GM12892 (cell line): ENCODE measurements at regions not wholly inside any gene's neighbourhood (a gene's known extent, or its start where the extent isn't known, plus 50 kb on each side); places are given as distances from the start of the nearest gene placed in this dataset.

ENCODE experiments used
- DNase-seq: peaks from one replicate; pipeline ENCODE4 v3.0.0; 2011; ENCODE audit not compliant: insufficient read length
- FAIRE-seq: peaks from 2 replicates; lab custom pipeline; 2011; peaks lifted over from hg19 to GRCh38; lab: Jason Lieb, UNC
- POLR2A ChIP-seq: IDR thresholded peaks from 2 replicates; pipeline ENCODE4 v1.6.1; 2011; ENCODE audit warnings: low read depth, low read length, control low read depth
- POLR2AphosphoS5 ChIP-seq: IDR thresholded peaks from 2 replicates; pipeline ENCODE4 v1.6.1; 2011; ENCODE audit warnings: low read depth, low read length, control low read depth
- TAF1 ChIP-seq: IDR thresholded peaks from 2 replicates; pipeline ENCODE4 v1.6.1; 2011; ENCODE audit warnings: low read depth, mild to moderate bottlenecking, control low read depth, low read length, borderline replicate concordance

GRCh38 chr2:188235364-188235763, 56.3 kb upstream of the GULP1 start:
- no peak for TF ChIP-seq POLR2AphosphoS5
- TF ChIP-seq POLR2A, result no peak
- no peak for TF ChIP-seq TAF1
- FAIRE-seq (peak; percentile 33), DNase-seq (no peak)

GRCh38 chr2:188238386-188238785, 53.3 kb upstream of the GULP1 start:
- TF ChIP-seq TAF1, result no peak
- no peak for TF ChIP-seq POLR2A
- TF ChIP-seq POLR2AphosphoS5, result no peak
- FAIRE-seq (no peak), DNase-seq (no peak)
